Neural cell (in vitro differentiated cells): ENCODE measurements at regions not wholly inside any gene's neighbourhood (a gene's known extent, or its start where the extent isn't known, plus 50 kb on each side); places are given as distances from the start of the nearest gene placed in this dataset.

Experiments
- H2AFZ ChIP-seq: fragments of 200-600, 300-800 bp; sonication (generic), shearing (Covaris generic); 2 replicates; pipeline ENCODE4 v1.6.0; 2014; ENCODE audit warnings: low read depth, mild to moderate bottlenecking, antibody characterized with exemption, low read length, moderate library complexity
- H3F3A ChIP-seq: fragments of 200-600 bp; shearing (Covaris generic); 2 replicates; pipeline ENCODE4 v1.6.1; 2016; ENCODE audit warnings: mild to moderate bottlenecking, moderate library complexity, mixed read lengths, antibody characterized with exemption, low read length; ENCODE audit not compliant: insufficient read depth, poor library complexity, severe bottlenecking
- H3K27ac ChIP-seq: fragments of 200-600, 300-800 bp; sonication (generic), shearing (Covaris generic); 2 replicates; pipeline ENCODE4 v1.5.1; 2014; ENCODE audit warnings: mild to moderate bottlenecking, low read length, moderate library complexity
- H3K27me3 ChIP-seq: fragments of 300-800, 200-600 bp; sonication (generic), shearing (Covaris generic); 2 replicates; pipeline ENCODE4 v1.6.0; 2014; ENCODE audit warnings: mild to moderate bottlenecking, low read depth, low read length, moderate library complexity; ENCODE audit not compliant: insufficient read depth
- H3K36me3 ChIP-seq: fragments of 300-800, 200-600 bp; sonication (generic), shearing (Covaris generic); 2 replicates; pipeline ENCODE4 v1.5.1; 2014; ENCODE audit warnings: mild to moderate bottlenecking, antibody characterized with exemption, low read length, moderate library complexity; ENCODE audit not compliant: insufficient read depth
- H3K4me2 ChIP-seq: fragments of 300-800, 200-600 bp; sonication (generic), shearing (Covaris generic); 2 replicates; pipeline ENCODE4 v1.6.0; 2014; ENCODE audit warnings: mild to moderate bottlenecking, low read length
- H3K4me3 ChIP-seq: fragments of 300-800, 200-600 bp; sonication (generic), shearing (Covaris generic); 2 replicates; pipeline ENCODE4 v1.5.1; 2014; ENCODE audit warnings: mild to moderate bottlenecking, low read length, moderate library complexity
- H3K79me2 ChIP-seq: fragments of 200-600 bp; shearing (Covaris generic); replicated peaks from 2 replicates; pipeline ENCODE4 v1.6.0; 2014; ENCODE audit warnings: mild to moderate bottlenecking, low read length, moderate library complexity; ENCODE audit not compliant: insufficient read depth
- H3K9ac ChIP-seq: fragments of 300-800, 200-600 bp; sonication (generic), shearing (Covaris generic); 2 replicates; pipeline ENCODE4 v1.6.1; 2016; ENCODE audit warnings: mild to moderate bottlenecking, low read length, mixed read lengths
- H3K9me2 ChIP-seq: fragments of 200-600 bp; shearing (Covaris generic); 2 replicates; pipeline ENCODE4 v1.6.1; 2016; ENCODE audit warnings: mild to moderate bottlenecking, low read length, mixed read lengths; ENCODE audit not compliant: insufficient read depth
- H3K9me3 ChIP-seq: fragments of 200-600, 300-800 bp; sonication (generic), shearing (Covaris generic); 2 replicates; pipeline ENCODE4 v1.6.1; 2016; ENCODE audit warnings: mild to moderate bottlenecking, mixed run types, low read length, moderate library complexity, mixed read lengths
- H4K20me1 ChIP-seq: fragments of 200-600 bp; shearing (Covaris generic); 2 replicates; pipeline ENCODE4 v1.6.1; 2016; ENCODE audit warnings: mild to moderate bottlenecking, mixed run types; ENCODE audit not compliant: insufficient read depth
- CTCF ChIP-seq: fragments of 450-650 bp; IDR thresholded peaks from 2 replicates; pipeline ENCODE4 v1.5.1; 2014; ENCODE audit warnings: antibody characterized with exemption, mild to moderate bottlenecking, moderate library complexity; ENCODE audit not compliant: poor library complexity, severe bottlenecking
- EP300 ChIP-seq: fragments of 450-650 bp; conservative IDR thresholded peaks from 2 replicates; pipeline ENCODE4 v1.6.1; 2014; ENCODE audit warnings: antibody characterized with exemption, mild to moderate bottlenecking, moderate library complexity; ENCODE audit not compliant: poor library complexity, severe bottlenecking
- EZH2 ChIP-seq: fragments of 200-600, 300-800 bp; shearing (Covaris generic), sonication (generic); IDR thresholded peaks from 2 replicates; pipeline ENCODE4 v1.6.1; 2014; ENCODE audit warnings: antibody characterized with exemption, low read length, borderline replicate concordance, mild to moderate bottlenecking; ENCODE audit not compliant: insufficient read depth, poor library complexity, severe bottlenecking
- MXI1 ChIP-seq: fragments of 450-650 bp; conservative IDR thresholded peaks from 2 replicates; pipeline ENCODE4 v1.6.1; 2014; ENCODE audit warnings: antibody characterized with exemption, mild to moderate bottlenecking; ENCODE audit not compliant: poor library complexity, severe bottlenecking
- POLR2AphosphoS5 ChIP-seq: IDR thresholded peaks from 2 replicates; pipeline ENCODE4 v1.6.1; 2012
- RAD21 ChIP-seq: fragments of 450-650 bp; conservative IDR thresholded peaks from 2 replicates; pipeline ENCODE4 v1.6.1; 2014; ENCODE audit warnings: antibody characterized with exemption, mild to moderate bottlenecking, moderate library complexity
- REST ChIP-seq: IDR thresholded peaks from 2 replicates; pipeline ENCODE4 v1.6.1; 2012; ENCODE audit warnings: borderline replicate concordance
- SMC3 ChIP-seq: fragments of 450-650 bp; conservative IDR thresholded peaks from 2 replicates; pipeline ENCODE4 v1.6.1; 2014; ENCODE audit warnings: antibody characterized with exemption, mild to moderate bottlenecking, moderate library complexity; ENCODE audit not compliant: poor library complexity
- TAF1 ChIP-seq: IDR thresholded peaks from 2 replicates; pipeline ENCODE4 v1.6.1; 2012; ENCODE audit warnings: low read depth

- Histone ChIP-seq H3K4me2 (no peak overlapping the region), H3K27ac (no peak overlapping the region), H3K9me3 (peaks cover 8% of the 10 kb centered on the region), H3K9ac (no peak overlapping the region), H3K9me2 (no peaks in the 10 kb centered on the region), H3K4me3 (no peak overlapping the region), H4K20me1 (no peaks in the 10 kb centered on the region), H3K36me3 (no peaks in the 10 kb centered on the region), H3F3A (no peaks in the 10 kb centered on the region), H3K79me2 (no peaks in the 10 kb centered on the region), H2AFZ (no peak overlapping the region), H3K27me3 (no peaks in the 10 kb centered on the region)
- TF ChIP-seq POLR2AphosphoS5 (no peak), REST (no peak), SMC3 (no peak), CTCF (no peak), EZH2 (no peak), RAD21 (no peak)
These were observed 399.0 kb upstream of the CNTN5 start for GRCh38 chr11:98621767-98622166.

GRCh38 chr11:98625526-98625925 lies 395.2 kb upstream of the CNTN5 start:
- Histone ChIP-seq H2AFZ (no peak overlapping the region), H3K79me2 (no peaks in the 10 kb centered on the region), H3K27ac (no peak overlapping the region), H3K36me3 (no peaks in the 10 kb centered on the region), H3K27me3 (no peaks in the 10 kb centered on the region), H3F3A (no peaks in the 10 kb centered on the region), H3K9me2 (no peaks in the 10 kb centered on the region), H3K4me3 (no peak overlapping the region), H3K9me3 (no peaks in the 10 kb centered on the region), H3K9ac (no peak overlapping the region), H4K20me1 (no peaks in the 10 kb centered on the region), H3K4me2 (no peak overlapping the region)
- no peak for TF ChIP-seq TAF1
- no peak for TF ChIP-seq SMC3
- no peak for TF ChIP-seq POLR2AphosphoS5
- TF ChIP-seq EP300, result no peak
- no peak for TF ChIP-seq MXI1
- no peak for TF ChIP-seq CTCF
